Neural cell (in vitro differentiated cells): ENCODE measurements at regions not wholly inside any gene's neighbourhood (a gene's known extent, or its start where the extent isn't known, plus 50 kb on each side); places are given as distances from the start of the nearest gene placed in this dataset.

Source experiments
- H2AFZ ChIP-seq: fragments of 200-600, 300-800 bp; sonication (generic), shearing (Covaris generic); 2 replicates; pipeline ENCODE4 v1.6.0; 2014; ENCODE audit warnings: low read depth, mild to moderate bottlenecking, antibody characterized with exemption, low read length, moderate library complexity
- H3F3A ChIP-seq: fragments of 200-600 bp; shearing (Covaris generic); 2 replicates; pipeline ENCODE4 v1.6.1; 2016; ENCODE audit warnings: mild to moderate bottlenecking, moderate library complexity, mixed read lengths, antibody characterized with exemption, low read length; ENCODE audit not compliant: insufficient read depth, poor library complexity, severe bottlenecking
- H3K27ac ChIP-seq: fragments of 200-600, 300-800 bp; sonication (generic), shearing (Covaris generic); 2 replicates; pipeline ENCODE4 v1.5.1; 2014; ENCODE audit warnings: mild to moderate bottlenecking, low read length, moderate library complexity
- H3K27me3 ChIP-seq: fragments of 300-800, 200-600 bp; sonication (generic), shearing (Covaris generic); 2 replicates; pipeline ENCODE4 v1.6.0; 2014; ENCODE audit warnings: mild to moderate bottlenecking, low read depth, low read length, moderate library complexity; ENCODE audit not compliant: insufficient read depth
- H3K36me3 ChIP-seq: fragments of 300-800, 200-600 bp; sonication (generic), shearing (Covaris generic); 2 replicates; pipeline ENCODE4 v1.5.1; 2014; ENCODE audit warnings: mild to moderate bottlenecking, antibody characterized with exemption, low read length, moderate library complexity; ENCODE audit not compliant: insufficient read depth
- H3K4me2 ChIP-seq: fragments of 300-800, 200-600 bp; sonication (generic), shearing (Covaris generic); 2 replicates; pipeline ENCODE4 v1.6.0; 2014; ENCODE audit warnings: mild to moderate bottlenecking, low read length
- H3K4me3 ChIP-seq: fragments of 300-800, 200-600 bp; sonication (generic), shearing (Covaris generic); 2 replicates; pipeline ENCODE4 v1.5.1; 2014; ENCODE audit warnings: mild to moderate bottlenecking, low read length, moderate library complexity
- H3K79me2 ChIP-seq: fragments of 200-600 bp; shearing (Covaris generic); replicated peaks from 2 replicates; pipeline ENCODE4 v1.6.0; 2014; ENCODE audit warnings: mild to moderate bottlenecking, low read length, moderate library complexity; ENCODE audit not compliant: insufficient read depth
- H3K9ac ChIP-seq: fragments of 300-800, 200-600 bp; sonication (generic), shearing (Covaris generic); 2 replicates; pipeline ENCODE4 v1.6.1; 2016; ENCODE audit warnings: mild to moderate bottlenecking, low read length, mixed read lengths
- H3K9me2 ChIP-seq: fragments of 200-600 bp; shearing (Covaris generic); 2 replicates; pipeline ENCODE4 v1.6.1; 2016; ENCODE audit warnings: mild to moderate bottlenecking, low read length, mixed read lengths; ENCODE audit not compliant: insufficient read depth
- H3K9me3 ChIP-seq: fragments of 200-600, 300-800 bp; sonication (generic), shearing (Covaris generic); 2 replicates; pipeline ENCODE4 v1.6.1; 2016; ENCODE audit warnings: mild to moderate bottlenecking, mixed run types, low read length, moderate library complexity, mixed read lengths
- H4K20me1 ChIP-seq: fragments of 200-600 bp; shearing (Covaris generic); 2 replicates; pipeline ENCODE4 v1.6.1; 2016; ENCODE audit warnings: mild to moderate bottlenecking, mixed run types; ENCODE audit not compliant: insufficient read depth
- EP300 ChIP-seq: fragments of 450-650 bp; conservative IDR thresholded peaks from 2 replicates; pipeline ENCODE4 v1.6.1; 2014; ENCODE audit warnings: antibody characterized with exemption, mild to moderate bottlenecking, moderate library complexity; ENCODE audit not compliant: poor library complexity, severe bottlenecking
- EZH2 ChIP-seq: fragments of 200-600, 300-800 bp; shearing (Covaris generic), sonication (generic); IDR thresholded peaks from 2 replicates; pipeline ENCODE4 v1.6.1; 2014; ENCODE audit warnings: antibody characterized with exemption, low read length, borderline replicate concordance, mild to moderate bottlenecking; ENCODE audit not compliant: insufficient read depth, poor library complexity, severe bottlenecking
- MXI1 ChIP-seq: fragments of 450-650 bp; conservative IDR thresholded peaks from 2 replicates; pipeline ENCODE4 v1.6.1; 2014; ENCODE audit warnings: antibody characterized with exemption, mild to moderate bottlenecking; ENCODE audit not compliant: poor library complexity, severe bottlenecking
- POLR2AphosphoS5 ChIP-seq: IDR thresholded peaks from 2 replicates; pipeline ENCODE4 v1.6.1; 2012
- RAD21 ChIP-seq: fragments of 450-650 bp; conservative IDR thresholded peaks from 2 replicates; pipeline ENCODE4 v1.6.1; 2014; ENCODE audit warnings: antibody characterized with exemption, mild to moderate bottlenecking, moderate library complexity
- SMC3 ChIP-seq: fragments of 450-650 bp; conservative IDR thresholded peaks from 2 replicates; pipeline ENCODE4 v1.6.1; 2014; ENCODE audit warnings: antibody characterized with exemption, mild to moderate bottlenecking, moderate library complexity; ENCODE audit not compliant: poor library complexity
- TAF1 ChIP-seq: IDR thresholded peaks from 2 replicates; pipeline ENCODE4 v1.6.1; 2012; ENCODE audit warnings: low read depth
- TF ChIP-seq, protein P1 (sequence below): fragments of 450-650 bp; IDR thresholded peaks from 2 replicates; pipeline ENCODE4 v1.5.1; 2014; ENCODE audit warnings: antibody characterized with exemption, mild to moderate bottlenecking, moderate library complexity; ENCODE audit not compliant: poor library complexity, severe bottlenecking
- TF ChIP-seq, protein P2 (sequence below): IDR thresholded peaks from 2 replicates; pipeline ENCODE4 v1.6.1; 2012; ENCODE audit warnings: borderline replicate concordance

DNA sequence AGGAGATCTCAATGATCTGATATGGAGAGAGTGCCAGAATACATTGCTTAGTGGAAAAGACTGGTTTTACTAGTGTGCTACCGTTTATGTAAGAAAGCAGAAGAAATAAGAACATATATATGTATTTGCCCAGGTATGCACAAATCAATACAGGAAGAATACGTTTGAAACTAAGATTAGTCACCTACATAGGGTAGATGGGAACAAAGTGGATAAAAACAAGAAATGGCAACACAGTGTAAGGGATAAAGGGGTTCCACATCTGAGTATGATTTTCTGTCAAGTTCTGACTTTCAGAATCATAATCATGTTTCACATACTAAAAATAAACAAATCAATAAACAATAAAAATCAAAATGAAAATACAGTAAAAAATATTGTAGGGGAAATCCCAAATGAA, 148.6 kb upstream of the NAMPT start:
- H3K27me3 ChIP-seq = no peaks in the 10 kb centered on the region
- H3K9me3 ChIP-seq = no peaks in the 10 kb centered on the region
- no peak overlapping the region for H3K9ac ChIP-seq
- H3K36me3 ChIP-seq = no peaks in the 10 kb centered on the region
- no peaks in the 10 kb centered on the region for H3F3A ChIP-seq
- H4K20me1 ChIP-seq = no peaks in the 10 kb centered on the region
- no peak overlapping the region for H3K27ac ChIP-seq
- H2AFZ ChIP-seq = no peak overlapping the region
- no peak overlapping the region for H3K4me2 ChIP-seq
- TF ChIP-seq POLR2AphosphoS5 (no peak), TAF1 (no peak), SMC3 (no peak), EZH2 (no peak), MXI1 (no peak), RAD21 (no peak), EP300 (no peak)
- TF ChIP-seq, protein P1, sequence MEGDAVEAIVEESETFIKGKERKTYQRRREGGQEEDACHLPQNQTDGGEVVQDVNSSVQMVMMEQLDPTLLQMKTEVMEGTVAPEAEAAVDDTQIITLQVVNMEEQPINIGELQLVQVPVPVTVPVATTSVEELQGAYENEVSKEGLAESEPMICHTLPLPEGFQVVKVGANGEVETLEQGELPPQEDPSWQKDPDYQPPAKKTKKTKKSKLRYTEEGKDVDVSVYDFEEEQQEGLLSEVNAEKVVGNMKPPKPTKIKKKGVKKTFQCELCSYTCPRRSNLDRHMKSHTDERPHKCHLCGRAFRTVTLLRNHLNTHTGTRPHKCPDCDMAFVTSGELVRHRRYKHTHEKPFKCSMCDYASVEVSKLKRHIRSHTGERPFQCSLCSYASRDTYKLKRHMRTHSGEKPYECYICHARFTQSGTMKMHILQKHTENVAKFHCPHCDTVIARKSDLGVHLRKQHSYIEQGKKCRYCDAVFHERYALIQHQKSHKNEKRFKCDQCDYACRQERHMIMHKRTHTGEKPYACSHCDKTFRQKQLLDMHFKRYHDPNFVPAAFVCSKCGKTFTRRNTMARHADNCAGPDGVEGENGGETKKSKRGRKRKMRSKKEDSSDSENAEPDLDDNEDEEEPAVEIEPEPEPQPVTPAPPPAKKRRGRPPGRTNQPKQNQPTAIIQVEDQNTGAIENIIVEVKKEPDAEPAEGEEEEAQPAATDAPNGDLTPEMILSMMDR = no peak
- TF ChIP-seq, protein P2, sequence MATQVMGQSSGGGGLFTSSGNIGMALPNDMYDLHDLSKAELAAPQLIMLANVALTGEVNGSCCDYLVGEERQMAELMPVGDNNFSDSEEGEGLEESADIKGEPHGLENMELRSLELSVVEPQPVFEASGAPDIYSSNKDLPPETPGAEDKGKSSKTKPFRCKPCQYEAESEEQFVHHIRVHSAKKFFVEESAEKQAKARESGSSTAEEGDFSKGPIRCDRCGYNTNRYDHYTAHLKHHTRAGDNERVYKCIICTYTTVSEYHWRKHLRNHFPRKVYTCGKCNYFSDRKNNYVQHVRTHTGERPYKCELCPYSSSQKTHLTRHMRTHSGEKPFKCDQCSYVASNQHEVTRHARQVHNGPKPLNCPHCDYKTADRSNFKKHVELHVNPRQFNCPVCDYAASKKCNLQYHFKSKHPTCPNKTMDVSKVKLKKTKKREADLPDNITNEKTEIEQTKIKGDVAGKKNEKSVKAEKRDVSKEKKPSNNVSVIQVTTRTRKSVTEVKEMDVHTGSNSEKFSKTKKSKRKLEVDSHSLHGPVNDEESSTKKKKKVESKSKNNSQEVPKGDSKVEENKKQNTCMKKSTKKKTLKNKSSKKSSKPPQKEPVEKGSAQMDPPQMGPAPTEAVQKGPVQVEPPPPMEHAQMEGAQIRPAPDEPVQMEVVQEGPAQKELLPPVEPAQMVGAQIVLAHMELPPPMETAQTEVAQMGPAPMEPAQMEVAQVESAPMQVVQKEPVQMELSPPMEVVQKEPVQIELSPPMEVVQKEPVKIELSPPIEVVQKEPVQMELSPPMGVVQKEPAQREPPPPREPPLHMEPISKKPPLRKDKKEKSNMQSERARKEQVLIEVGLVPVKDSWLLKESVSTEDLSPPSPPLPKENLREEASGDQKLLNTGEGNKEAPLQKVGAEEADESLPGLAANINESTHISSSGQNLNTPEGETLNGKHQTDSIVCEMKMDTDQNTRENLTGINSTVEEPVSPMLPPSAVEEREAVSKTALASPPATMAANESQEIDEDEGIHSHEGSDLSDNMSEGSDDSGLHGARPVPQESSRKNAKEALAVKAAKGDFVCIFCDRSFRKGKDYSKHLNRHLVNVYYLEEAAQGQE = no peak
- H3K79me2 ChIP-seq = no peaks in the 10 kb centered on the region
- no peaks in the 10 kb centered on the region for H3K9me2 ChIP-seq
- H3K4me3 ChIP-seq = no peak overlapping the region

DNA sequence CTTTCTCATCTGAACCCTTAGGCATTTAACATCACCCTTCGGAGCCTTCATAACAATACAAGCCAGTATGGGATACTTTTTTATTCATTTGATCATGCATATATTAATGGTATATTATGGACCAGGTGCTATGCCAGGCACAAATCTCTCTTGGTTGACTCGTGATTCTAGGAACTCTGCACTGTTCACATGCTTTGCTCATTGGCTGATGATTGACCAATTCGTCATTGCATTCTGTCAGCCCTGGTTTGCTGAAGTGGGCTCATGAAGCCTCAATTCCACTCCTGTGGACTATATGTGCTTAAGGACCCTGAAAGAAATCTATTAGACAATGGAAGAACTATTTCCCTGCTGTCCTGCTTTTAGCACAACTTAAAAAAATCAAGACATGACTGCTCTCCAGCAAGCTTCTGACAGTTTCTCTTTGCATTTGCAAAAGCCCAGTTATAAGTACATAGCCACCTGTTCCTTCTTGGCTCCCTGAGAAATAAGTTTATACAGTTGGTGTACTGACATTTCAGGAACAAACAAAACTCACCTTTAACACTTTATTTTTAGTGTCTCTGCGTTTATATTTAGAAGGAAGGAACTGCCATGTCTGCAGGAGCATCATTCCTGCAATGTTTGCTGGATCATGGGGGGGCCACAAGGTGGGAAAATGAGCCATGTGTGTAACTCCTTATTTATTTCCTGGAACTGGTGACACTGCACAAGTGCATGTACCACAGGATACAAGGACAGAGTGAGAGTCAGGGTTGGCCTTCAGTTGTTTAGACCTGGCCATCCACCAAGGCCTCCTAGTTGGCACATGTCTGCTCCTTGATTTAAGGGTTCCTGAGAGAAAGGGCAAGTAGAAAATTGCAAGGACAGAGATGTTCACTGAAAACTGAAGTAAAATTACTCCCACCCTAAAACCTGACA, 146.0 kb upstream of the NAMPT start:
- no peaks in the 10 kb centered on the region for H3K27me3 ChIP-seq
- no peak overlapping the region for H3K9ac ChIP-seq
- no peak overlapping the region for H3K4me3 ChIP-seq
- no peaks in the 10 kb centered on the region for H3K9me3 ChIP-seq
- no peak for TF ChIP-seq EZH2
- H3K4me2 ChIP-seq = no peak overlapping the region
- H2AFZ ChIP-seq = no peak overlapping the region
- no peaks in the 10 kb centered on the region for H4K20me1 ChIP-seq
- H3F3A ChIP-seq = no peaks in the 10 kb centered on the region
- no peaks in the 10 kb centered on the region for H3K79me2 ChIP-seq
- no peaks in the 10 kb centered on the region for H3K9me2 ChIP-seq
- H3K27ac ChIP-seq = no peak overlapping the region
- H3K36me3 ChIP-seq = no peaks in the 10 kb centered on the region
